ENCODE measurements at regions not wholly inside any gene's neighbourhood (a gene's known extent, or its start where the extent isn't known, plus 50 kb on each side); places are given as distances from the start of the nearest gene placed in this dataset.

GRCh38 chr6:132934496-132934895 is 120.1 kb downstream of the RPS12 start:
- Histone ChIP-seq H3K27ac (ENCODE audit: low read depth, low read length) (no peak overlapping the region), H3K14ac (ENCODE audit: insufficient read length) (no peak overlapping the region), H3K36me3 (ENCODE audit: control insufficient read depth in 2 of 4, insufficient read depth in 4 of 4, low read length in 3 of 4) (no peaks in the 10 kb centered on the region), H4K5ac (ENCODE audit: insufficient read length, low read depth, low read length) (no peak overlapping the region), H3K18ac (ENCODE audit: extremely low read depth, low read length) (no peak overlapping the region), H4K20me1 (replicated peaks in 1 of 2; ENCODE audit: control insufficient read depth in 1 of 2, insufficient read depth in 2 of 2, low read length in 2 of 2) (no peaks in the 10 kb centered on the region), H2BK12ac (ENCODE audit: low read depth, low read length) (no peak overlapping the region), H2AFZ (ENCODE audit: low read length) (0 out of 2 replicates have a peak overlapping the region, but pooled peaks have one; percentile 11), H3K4me1 (replicated peaks in 1 of 4; ENCODE audit: control insufficient read depth in 3 of 4, insufficient read depth in 4 of 4, low read length in 3 of 4) (peaks cover 0 to 4% (median 0%) of the 10 kb centered on the region in 4 experiments; a peak in 1 of 7 replicates), H2BK5ac (ENCODE audit: low read depth, low read length) (no peak overlapping the region), H4K8ac (ENCODE audit: extremely low read depth, insufficient read depth, low read length) (no peak overlapping the region), H3K4ac (replicated peaks; ENCODE audit: insufficient read length, low read depth, low read length) (no peak overlapping the region), H3K4me3 (ENCODE audit: extremely low read depth in 1 of 4, insufficient read depth in 2 of 4, low read depth in 3 of 4, low read length in 4 of 4) (no peak overlapping the region), H2BK120ac (replicated peaks; ENCODE audit: low read depth, low read length) (no peak overlapping the region), H3K79me2 (ENCODE audit: control insufficient read depth in 1 of 2, insufficient read depth in 2 of 2, low read length in 2 of 2) (no peaks in the 10 kb centered on the region), H2BK20ac (ENCODE audit: low read length) (no peak overlapping the region), H3K79me1 (ENCODE audit: low read depth, low read length) (no peaks in the 10 kb centered on the region), H3K56ac (replicated peaks; ENCODE audit: insufficient read length, low read depth, low read length) (no peak overlapping the region), H3K9me3 (ENCODE audit: insufficient read depth in 2 of 2, low read depth in 1 of 2, low read length in 1 of 2) (no peaks in the 10 kb centered on the region), H2AK5ac (ENCODE audit: low read depth, low read length) (no peak overlapping the region), H3K27me3 (replicated peaks in 1 of 4; ENCODE audit: control insufficient read depth in 3 of 4, extremely low read depth in 1 of 4, insufficient read depth in 3 of 4, low read length in 3 of 4) (no peaks in the 10 kb centered on the region), H3K23me2 (ENCODE audit: low read depth, low read length) (no peaks in the 10 kb centered on the region), H3K4me2 (ENCODE audit: insufficient read depth in 1 of 2, low read depth in 2 of 2, low read length in 2 of 2) (no peak overlapping the region), H2BK15ac (ENCODE audit: low read length) (no peak overlapping the region), H4K91ac (replicated peaks; ENCODE audit: insufficient read length, low read length) (no peak overlapping the region), H3K23ac (ENCODE audit: insufficient read length) (no peak overlapping the region), H3K9ac (replicated peaks in 1 of 4; ENCODE audit: extremely low read depth in 1 of 4, low read depth in 3 of 4, low read length in 3 of 4) (no peak overlapping the region)
- POLR2A ChIA-PET (ENCODE audit: partially characterized antibody): no interaction called here
- no peak for DNase-seq (ENCODE audit: low read depth in 1 of 2, low spot score in 2 of 2)
- WGBS, 2 experiments (ENCODE audit: extremely low coverage in 1 of 2, insufficient coverage in 1 of 2, insufficient read length in 1 of 2, insufficient replicate concordance in 2 of 2, low coverage in 1 of 2, low lambda C conversion rate in 2 of 2, missing lambda C conversion rate in 1 of 2): 94% methylated on average over 4 of the region's 4 CpGs; no CpG with 5 or more reads in 1 of the 2 experiments
- FAIRE-seq: no peak
- CTCF ChIA-PET (ENCODE audit: partially characterized antibody): interaction anchor here (0.5 to 1.4 kb wide), 12 partner anchors 25 to 1264 kb away, joined by 3 to 6 read pairs (median 4); no protein-coding TSS in a partner anchor
- TF ChIP-seq RNF2 (IDR thresholded peaks at IDR 0.05; ENCODE audit: borderline replicate concordance, low read depth, low read length, missing control alignments, poor library complexity, severe bottlenecking) (no peak), GABPA (IDR thresholded peaks at IDR 0.05; ENCODE audit: borderline replicate concordance, insufficient read depth, low read length) (no peak), SP1 (IDR thresholded peaks at IDR 0.05; ENCODE audit: low read depth, low read length) (no peak), TBP (IDR thresholded peaks at IDR 0.05; ENCODE audit: low read depth, low read length) (no peak), MAX (IDR thresholded peaks at IDR 0.05) (no peak), POU5F1 (IDR thresholded peaks at IDR 0.05; ENCODE audit: low read depth, low read length) (no peak)

Data from H1 (cell line).